OCI-LY7 (cell line): ENCODE measurements at regions not wholly inside any gene's neighbourhood (a gene's known extent, or its start where the extent isn't known, plus 50 kb on each side); places are given as distances from the start of the nearest gene placed in this dataset.

Experiments used
- BruUV-seq: library from RNA; stranded (reverse); fragments of 400-500 nt; replicated peaks from 2 replicates; lab custom pipeline; 2021; lab: Mats Ljungman, UMichigan
- CTCF ChIA-PET: fragments of 300-600 bp; sonication (Branson Sonifier 250); formaldehyde crosslinking; loops from one replicate; lab custom pipeline; 2022; ENCODE audit warnings: antibody characterized with exemption; ENCODE audit not compliant: unreplicated experiment; lab: Charles Lee
- POLR2A ChIA-PET: fragments of 300-600 bp; sonication (Branson Sonifier 250); formaldehyde crosslinking; loops from one replicate; lab custom pipeline; 2022; ENCODE audit warnings: antibody characterized with exemption; lab: Charles Lee
- DNase-seq: peaks from one replicate; pipeline ENCODE4 v3.0.0-alpha.2; 2015; ENCODE audit warnings: low spot score
- H2AFZ ChIP-seq: fragments of 200-600 bp; sonication (generic), shearing (Covaris generic); 2 replicates; pipeline ENCODE4 v1.6.1; 2014; ENCODE audit warnings: mild to moderate bottlenecking, antibody characterized with exemption, low read length, moderate library complexity
- H3K27ac ChIP-seq: fragments of 200-600 bp; sonication (generic); 2 replicates; pipeline ENCODE4 v1.5.1; 2014; ENCODE audit warnings: mixed run types, low read depth, mild to moderate bottlenecking, moderate library complexity, low read length, inconsistent platforms; ENCODE audit not compliant: poor library complexity, severe bottlenecking
- H3K36me3 ChIP-seq: fragments of 200-600 bp; sonication (generic); 2 replicates; pipeline ENCODE4 v1.6.1; 2014; ENCODE audit warnings: mild to moderate bottlenecking, antibody characterized with exemption, low read length, moderate library complexity, mixed read lengths; ENCODE audit not compliant: insufficient read depth
- H3K4me1 ChIP-seq: fragments of 200-600 bp; sonication (generic); 2 replicates; pipeline ENCODE4 v1.5.1; 2014; ENCODE audit warnings: mild to moderate bottlenecking, low read length; ENCODE audit not compliant: insufficient read depth, poor library complexity, severe bottlenecking
- H3K4me2 ChIP-seq: fragments of 200-600 bp; sonication (generic); 2 replicates; pipeline ENCODE4 v1.6.1; 2014; ENCODE audit warnings: mild to moderate bottlenecking, low read length
- H3K4me3 ChIP-seq: fragments of 200-600 bp; sonication (generic); 2 replicates; pipeline ENCODE4 v1.5.1; 2014; ENCODE audit warnings: mild to moderate bottlenecking, low read depth, low read length; ENCODE audit not compliant: poor library complexity, severe bottlenecking
- H3K79me2 ChIP-seq: fragments of 200-600 bp; sonication (generic); 2 replicates; pipeline ENCODE4 v1.6.1; 2016; ENCODE audit warnings: low read depth, mild to moderate bottlenecking, low read length, moderate library complexity, mixed read lengths; ENCODE audit not compliant: insufficient read depth
- H3K9me2 ChIP-seq: fragments of 200-600 bp; sonication (generic); 2 replicates; pipeline ENCODE4 v1.6.1; 2016; ENCODE audit warnings: mild to moderate bottlenecking, low read length, mixed read lengths; ENCODE audit not compliant: insufficient read depth
- H3K9me3 ChIP-seq: fragments of 200-600 bp; sonication (generic); 2 replicates; pipeline ENCODE4 v1.6.1; 2014; ENCODE audit warnings: mild to moderate bottlenecking, mixed run types, low read length, mixed read lengths
- H4K20me1 ChIP-seq: fragments of 200-600 bp; sonication (generic); 2 replicates; pipeline ENCODE4 v1.6.1; 2014; ENCODE audit warnings: mild to moderate bottlenecking, antibody characterized with exemption, low read length, moderate library complexity, mixed read lengths; ENCODE audit not compliant: insufficient read depth
- CTCF ChIP-seq: fragments of 200-600 bp; sonication (generic); conservative IDR thresholded peaks from 2 replicates; pipeline ENCODE4 v1.5.1; 2014; ENCODE audit warnings: mild to moderate bottlenecking, antibody characterized with exemption, low read length, moderate library complexity, mixed read lengths
- EZH2phosphoT487 ChIP-seq: fragments of 200-600 bp; sonication (generic); IDR thresholded peaks from 2 replicates; pipeline ENCODE4 v1.6.1; 2018; ENCODE audit warnings: low read depth, borderline replicate concordance, mild to moderate bottlenecking, mixed run types, antibody characterized with exemption, low read length, moderate library complexity, mixed read lengths
- intact Hi-C: fragments of 100-400 bp; cut with micrococcal nuclease; formaldehyde crosslinking; loops from one replicate; pipeline ENCODE4 v1.10.0; 2022; ENCODE audit not compliant: unreplicated experiment

GRCh38 chr7:91543646-91544045, 279.4 kb downstream of the FZD1 start:
- Histone ChIP-seq H3K9me2 (no peaks in the 10 kb centered on the region), H3K79me2 (no peaks in the 10 kb centered on the region), H3K4me3 (no peak overlapping the region), H3K9me3 (no peaks in the 10 kb centered on the region), H2AFZ (no peak overlapping the region), H3K4me2 (no peak overlapping the region), H3K27ac (no peak overlapping the region), H3K4me1 (no peaks in the 10 kb centered on the region), H3K36me3 (no peaks in the 10 kb centered on the region), H4K20me1 (no peaks in the 10 kb centered on the region)
- intact Hi-C loops = no loop called here
- no TSS peak for BruUV-seq
- ChIA-PET POLR2A (no interaction called here), CTCF (no interaction called here)
- no peak for DNase-seq
- TF ChIP-seq CTCF (no peak), EZH2phosphoT487 (no peak)

GRCh38 chr7:91549878-91550277, 285.6 kb downstream of the FZD1 start:
- no peak for DNase-seq
- Histone ChIP-seq H3K9me2 (no peaks in the 10 kb centered on the region), H3K9me3 (no peaks in the 10 kb centered on the region), H3K4me3 (no peak overlapping the region), H3K79me2 (no peaks in the 10 kb centered on the region), H3K4me1 (no peaks in the 10 kb centered on the region), H3K4me2 (no peak overlapping the region), H3K36me3 (no peaks in the 10 kb centered on the region), H4K20me1 (no peaks in the 10 kb centered on the region), H2AFZ (no peak overlapping the region), H3K27ac (no peak overlapping the region)
- intact Hi-C loops = no loop called here
- TF ChIP-seq CTCF (no peak), EZH2phosphoT487 (no peak)
- POLR2A ChIA-PET = no interaction called here
- CTCF ChIA-PET = no interaction called here
- no TSS peak for BruUV-seq

GRCh38 chr7:91550931-91551330, 286.7 kb downstream of the FZD1 start:
- BruUV-seq = no TSS peak
- H3K9me3 ChIP-seq = no peaks in the 10 kb centered on the region
- POLR2A ChIA-PET = no interaction called here
- H3K9me2 ChIP-seq = no peaks in the 10 kb centered on the region
- H3K27ac ChIP-seq = no peak overlapping the region
- intact Hi-C loops = no loop called here
- no peaks in the 10 kb centered on the region for H3K79me2 ChIP-seq
- TF ChIP-seq CTCF (no peak), EZH2phosphoT487 (no peak)
- no peak overlapping the region for H3K4me2 ChIP-seq
- H3K36me3 ChIP-seq = no peaks in the 10 kb centered on the region
- no peaks in the 10 kb centered on the region for H4K20me1 ChIP-seq
- no peak overlapping the region for H2AFZ ChIP-seq
- no peak for DNase-seq
- CTCF ChIA-PET = no interaction called here
- H3K4me3 ChIP-seq = no peak overlapping the region
- H3K4me1 ChIP-seq = no peaks in the 10 kb centered on the region
